BE2C (cell line): ENCODE measurements at regions not wholly inside any gene's neighbourhood (a gene's known extent, or its start where the extent isn't known, plus 50 kb on each side); places are given as distances from the start of the nearest gene placed in this dataset.

ENCODE experiments used
- DNase-seq: peaks from one replicate; pipeline ENCODE4 v3.0.0-alpha.2; 2020
- H3K27me3 ChIP-seq: fragments of 250-450 bp; sonication (Bioruptor Pico); 2 replicates; pipeline ENCODE4 v1.5.1; 2020; ENCODE audit warnings: mild to moderate bottlenecking
- H3K36me3 ChIP-seq: fragments of 250-450 bp; sonication (Bioruptor Pico); 2 replicates; pipeline ENCODE4 v1.5.1; 2020; ENCODE audit warnings: mild to moderate bottlenecking
- H3K4me1 ChIP-seq: fragments of 250-450 bp; sonication (Bioruptor Pico); 2 replicates; pipeline ENCODE4 v1.5.1; 2020
- H3K4me3 ChIP-seq: 2 replicates; pipeline ENCODE4 v1.5.1; 2011; ENCODE audit warnings: low read depth, low read length
- H3K9me3 ChIP-seq: fragments of 250-450 bp; sonication (Bioruptor Pico); 2 replicates; pipeline ENCODE4 v1.5.1; 2020
- CTCF ChIP-seq: IDR thresholded peaks from 2 replicates; pipeline ENCODE4 v1.5.1; 2012; ENCODE audit warnings: mild to moderate bottlenecking, low read depth, low read length

- H3K36me3 ChIP-seq, result no peaks in the 10 kb centered on the region
- no peak for DNase-seq
- no peak for TF ChIP-seq CTCF
- no peaks in the 10 kb centered on the region for H3K9me3 ChIP-seq
- H3K27me3 ChIP-seq, result no peaks in the 10 kb centered on the region
- no peaks in the 10 kb centered on the region for H3K4me1 ChIP-seq
- no peak overlapping the region for H3K4me3 ChIP-seq
Observed at GRCh38 chr22:48279461-48279756, 1517.0 kb downstream of the TBC1D22A start.

- H3K27me3 ChIP-seq, result no peaks in the 10 kb centered on the region
- no peaks in the 10 kb centered on the region for H3K4me1 ChIP-seq
- TF ChIP-seq CTCF, result no peak
- no peak overlapping the region for H3K4me3 ChIP-seq
- no peaks in the 10 kb centered on the region for H3K9me3 ChIP-seq
- H3K36me3 ChIP-seq, result no peaks in the 10 kb centered on the region
- DNase-seq, result no peak
Observed at GRCh38 chr22:48278620-48279460, 1516.4 kb downstream of the TBC1D22A start.

GRCh38 chr22:48277868-48278581 lies 1515.6 kb downstream of the TBC1D22A start:
- DNase-seq, result no peak
- Histone ChIP-seq H3K27me3 (no peaks in the 10 kb centered on the region), H3K4me1 (no peaks in the 10 kb centered on the region), H3K9me3 (no peaks in the 10 kb centered on the region), H3K36me3 (no peaks in the 10 kb centered on the region), H3K4me3 (no peak overlapping the region)
- TF ChIP-seq CTCF, result no peak

GRCh38 chr22:48276994-48277867 lies 1514.8 kb downstream of the TBC1D22A start:
- TF ChIP-seq CTCF, result no peak
- no peaks in the 10 kb centered on the region for H3K36me3 ChIP-seq
- no peaks in the 10 kb centered on the region for H3K4me1 ChIP-seq
- no peak for DNase-seq
- H3K4me3 ChIP-seq, result no peak overlapping the region
- H3K27me3 ChIP-seq, result no peaks in the 10 kb centered on the region
- no peaks in the 10 kb centered on the region for H3K9me3 ChIP-seq

GRCh38 chr22:48275412-48275811 lies 1513.0 kb downstream of the TBC1D22A start:
- Histone ChIP-seq H3K4me1 (no peaks in the 10 kb centered on the region), H3K9me3 (no peaks in the 10 kb centered on the region), H3K27me3 (no peaks in the 10 kb centered on the region), H3K4me3 (no peak overlapping the region), H3K36me3 (no peaks in the 10 kb centered on the region)
- no peak for DNase-seq
- TF ChIP-seq CTCF, result no peak
